Liver (tissue), 8 donors: ENCODE measurements at regions not wholly inside any gene's neighbourhood (a gene's known extent, or its start where the extent isn't known, plus 50 kb on each side); places are given as distances from the start of the nearest gene placed in this dataset.

Source experiments
- DNase-seq: peaks from one replicate; pipeline ENCODE4 v3.0.0-alpha.2; 2017; ENCODE audit warnings: low spot score
- H3K27ac ChIP-seq, 2 donors: one replicate each; pipeline ENCODE4 v1.7.0; 2013; ENCODE audit warnings: inconsistent platforms in 2 of 2, low read length in 2 of 2, control low read depth in 1 of 2, low read depth in 1 of 2, mild to moderate bottlenecking in 1 of 2
- H3K27me3 ChIP-seq, 4 donors: one replicate each; pipeline versions ENCODE4 v1.6.1 to v1.7.0; 2013; ENCODE audit warnings: low read length in 3 of 4, inconsistent platforms in 1 of 4, mild to moderate bottlenecking in 1 of 4, moderate library complexity in 1 of 4; ENCODE audit not compliant: control insufficient read depth in 4 of 4, insufficient read depth in 4 of 4
- H3K36me3 ChIP-seq, 4 donors: one replicate each; pipeline versions ENCODE4 v1.6.1 to v1.7.0; 2013; ENCODE audit warnings: low read length in 3 of 4, mild to moderate bottlenecking in 3 of 4, low read depth in 1 of 4, moderate library complexity in 1 of 4; ENCODE audit not compliant: control insufficient read depth in 4 of 4, insufficient read depth in 3 of 4
- H3K4me1 ChIP-seq, 4 donors: one replicate each; pipeline versions ENCODE4 v1.6.1 to v1.7.0; 2013; ENCODE audit warnings: low read length in 3 of 4, mild to moderate bottlenecking in 3 of 4, moderate library complexity in 1 of 4; ENCODE audit not compliant: control insufficient read depth in 4 of 4, insufficient read depth in 4 of 4
- H3K4me3 ChIP-seq, 3 donors: one replicate each; pipeline versions ENCODE4 v1.6.1 to v1.7.0; 2013; ENCODE audit warnings: low read length in 3 of 3, control low read depth in 1 of 3, low read depth in 1 of 3, mild to moderate bottlenecking in 1 of 3
- H3K9ac ChIP-seq, 2 donors: one replicate each; pipeline ENCODE4 v1.7.0; 2013; ENCODE audit warnings: low read length in 2 of 2, mild to moderate bottlenecking in 2 of 2, moderate library complexity in 2 of 2, control low read depth in 1 of 2, low read depth in 1 of 2
- H3K9me3 ChIP-seq, 4 donors: one replicate each; pipeline versions ENCODE4 v1.6.1 to v1.7.0; 2013; ENCODE audit warnings: low read length in 3 of 4; ENCODE audit not compliant: control insufficient read depth in 4 of 4
- ATF3 ChIP-seq: IDR thresholded peaks from 2 replicates; pipeline ENCODE4 v1.6.1; 2016; ENCODE audit warnings: antibody characterized with exemption
- CTCF ChIP-seq: fragments of 150-350 bp; IDR thresholded peaks from 2 replicates; pipeline ENCODE4 v1.5.1; 2017; ENCODE audit warnings: improper control_type of control experiment, low read depth, low read length; ENCODE audit not compliant: missing input control
- EGR1 ChIP-seq, 2 donors: IDR thresholded peaks; 2 replicates each; pipeline ENCODE4 v1.6.1; 2016 to 2018; ENCODE audit warnings: antibody characterized with exemption in 2 of 2, low read depth in 2 of 2
- FOXA1 ChIP-seq: IDR thresholded peaks from 2 replicates; pipeline ENCODE4 v1.6.1; 2016; ENCODE audit warnings: antibody characterized with exemption
- FOXA2 ChIP-seq: IDR thresholded peaks from 2 replicates; pipeline ENCODE4 v1.6.1; 2016; ENCODE audit warnings: antibody characterized with exemption
- GABPA ChIP-seq, 2 donors: IDR thresholded peaks in 1 of 2; conservative IDR thresholded peaks in 1 of 2; 2 replicates each; pipeline ENCODE4 v1.6.1; 2016; ENCODE audit warnings: antibody characterized with exemption in 2 of 2, mild to moderate bottlenecking in 1 of 2, moderate library complexity in 1 of 2
- HNF4A ChIP-seq, 2 donors: conservative IDR thresholded peaks; 2 replicates each; pipeline ENCODE4 v1.6.1; 2016; ENCODE audit warnings: antibody characterized with exemption in 2 of 2, mild to moderate bottlenecking in 2 of 2
- HNF4G ChIP-seq: IDR thresholded peaks from 2 replicates; pipeline ENCODE4 v1.6.1; 2016; ENCODE audit warnings: antibody characterized with exemption
- JUND ChIP-seq, 2 donors: IDR thresholded peaks; 2 replicates each; pipeline ENCODE4 v1.6.1; 2016; ENCODE audit warnings: antibody characterized with exemption in 2 of 2
- MAX ChIP-seq: IDR thresholded peaks from 2 replicates; pipeline ENCODE4 v1.6.1; 2016; ENCODE audit warnings: antibody characterized with exemption
- NR2F2 ChIP-seq: IDR thresholded peaks from 2 replicates; pipeline ENCODE4 v1.6.1; 2016; ENCODE audit warnings: antibody characterized with exemption
- RAD21 ChIP-seq, 2 donors: IDR thresholded peaks; 2 replicates each; pipeline ENCODE4 v1.6.1; 2016; ENCODE audit warnings: antibody characterized with exemption in 2 of 2, mild to moderate bottlenecking in 2 of 2
- REST ChIP-seq: IDR thresholded peaks from 2 replicates; pipeline ENCODE4 v1.6.1; 2016; ENCODE audit warnings: antibody characterized with exemption, mild to moderate bottlenecking
- RXRA ChIP-seq, 2 donors: IDR thresholded peaks; 2 replicates each; pipeline ENCODE4 v1.6.1; 2017 to 2018; ENCODE audit warnings: antibody characterized with exemption in 2 of 2, mild to moderate bottlenecking in 1 of 2
- SP1 ChIP-seq: IDR thresholded peaks from 2 replicates; pipeline ENCODE4 v1.6.1; 2018; ENCODE audit warnings: antibody characterized with exemption, mild to moderate bottlenecking
- TAF1 ChIP-seq: conservative IDR thresholded peaks from 2 replicates; pipeline ENCODE4 v1.6.1; 2016; ENCODE audit warnings: antibody characterized with exemption, mild to moderate bottlenecking
- YY1 ChIP-seq: IDR thresholded peaks from 2 replicates; pipeline ENCODE4 v1.6.1; 2016; ENCODE audit warnings: antibody characterized with exemption, mild to moderate bottlenecking
- ZBTB33 ChIP-seq: IDR thresholded peaks from 2 replicates; pipeline ENCODE4 v1.6.1; 2016; ENCODE audit warnings: antibody characterized with exemption
- WGBS: extraction: QIAGEN DNeasy Blood & Tissue Kit; methylation state at CpG from one replicate; pipeline ENCODE4 v1.1.7; 2013; 5-methylcytosine and 5-hydroxymethylcytosine counted together
- donor health status: healthy.
- donor health status: healthy.
- donor health status: healthy.
- donor health status: healthy.
- donor health status: healthy.

GRCh38 chr1:208499601-208500000 is 255.4 kb upstream of the PLXNA2 start (continued):
- TF ChIP-seq REST (no peak), JUND (IDR thresholded peaks at IDR 0.05) (peak in 1 of 2 donors; percentile 14), HNF4A (conservative IDR thresholded peaks at IDR 0.05) (peak in 1 of 2 donors; percentile 45), EGR1 (IDR thresholded peaks at IDR 0.05; ENCODE audit: low read depth in 2 of 2) (no peak), TAF1 (no peak), ATF3 (no peak)

GRCh38 chr1:208500375-208500774 is 256.2 kb upstream of the PLXNA2 start:
- Histone ChIP-seq H3K9me3 (no peaks in the 10 kb centered on the region), H3K9ac (no peak overlapping the region), H3K27ac (no peak overlapping the region), H3K4me1 (peaks cover 0 to 12% (median 0%) of the 10 kb centered on the region in 4 donors), H3K4me3 (no peak overlapping the region), H3K27me3 (no peaks in the 10 kb centered on the region), H3K36me3 (no peaks in the 10 kb centered on the region)
- no peak for DNase-seq
- no peak for TF ChIP-seq YY1
- no peak for TF ChIP-seq RAD21 (IDR thresholded peaks at IDR 0.05)
- TF ChIP-seq HNF4A (conservative IDR thresholded peaks at IDR 0.05), result no peak
- TF ChIP-seq EGR1 (IDR thresholded peaks at IDR 0.05; ENCODE audit: low read depth in 2 of 2), result no peak
- no peak for TF ChIP-seq REST
- no peak for TF ChIP-seq GABPA (IDR thresholded peaks at IDR 0.05 in 1 of 2, conservative IDR thresholded peaks at IDR 0.05 in 1 of 2)
- no peak for TF ChIP-seq FOXA2
- TF ChIP-seq JUND (IDR thresholded peaks at IDR 0.05), result no peak
- no peak for TF ChIP-seq MAX
- no peak for TF ChIP-seq TAF1
- TF ChIP-seq SP1, result no peak
- TF ChIP-seq ZBTB33, result no peak
- no peak for TF ChIP-seq FOXA1
- TF ChIP-seq HNF4G, result no peak
- TF ChIP-seq RXRA (IDR thresholded peaks at IDR 0.05), result no peak
- TF ChIP-seq CTCF, result no peak
- no peak for TF ChIP-seq ATF3
- no peak for TF ChIP-seq NR2F2
- 73% methylated on average over 2 of the region's 2 CpGs for WGBS
